ENCODE measurements at regions not wholly inside any gene's neighbourhood (a gene's known extent, or its start where the extent isn't known, plus 50 kb on each side); places are given as distances from the start of the nearest gene placed in this dataset.

DNA sequence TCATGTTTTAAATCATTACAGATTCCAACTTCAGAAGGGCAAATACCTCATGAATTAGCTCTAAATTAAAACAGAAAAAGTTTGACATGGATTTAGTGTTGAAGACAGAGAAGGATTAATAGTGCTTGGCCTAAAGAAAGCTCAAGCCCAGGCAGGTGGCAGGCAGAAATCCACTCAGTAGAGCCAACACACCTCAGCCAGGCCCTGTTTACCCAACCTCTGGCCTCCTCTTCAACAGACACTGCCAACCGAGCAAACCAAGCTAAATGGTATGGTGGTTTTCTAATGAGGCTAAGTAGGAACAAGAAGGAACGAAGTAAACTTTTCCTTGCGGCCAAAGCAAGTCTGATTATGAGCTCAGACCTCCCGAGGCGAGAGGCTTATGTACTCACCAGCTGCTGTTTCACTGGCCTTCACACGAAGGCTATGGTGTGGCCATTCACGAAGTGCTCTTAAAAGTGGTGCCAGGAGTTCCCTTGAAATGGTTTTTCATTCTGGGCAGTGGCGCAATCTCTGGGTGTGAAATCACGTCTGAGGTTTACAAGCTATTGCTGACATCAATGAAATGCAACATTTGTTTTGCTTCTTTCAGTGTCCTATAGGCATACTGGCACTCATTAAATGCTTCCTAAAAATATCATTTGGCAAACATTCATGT is 124.1 kb upstream of the LGR5 start:
- Histone ChIP-seq H2BK120ac (ENCODE audit: low read depth, low read length) (no peak overlapping the region), H3K9me3 (ENCODE audit: control insufficient read depth, insufficient read depth, low read length) (peaks cover 10% of the 10 kb centered on the region), H3K4me2 (ENCODE audit: low read depth, low read length) (no peak overlapping the region), H2AK9ac (replicated peaks; ENCODE audit: low read depth, low read length, poor library complexity) (no peak overlapping the region), H4K5ac (ENCODE audit: low read depth, low read length) (no peak overlapping the region), H2AK5ac (ENCODE audit: low read depth, low read length) (no peak overlapping the region), H3K4ac (ENCODE audit: low read depth, low read length) (no peak overlapping the region), H3K9me1 (ENCODE audit: insufficient read depth, low read length) (no peaks in the 10 kb centered on the region), H3K14ac (replicated peaks; ENCODE audit: low read depth, low read length) (no peak overlapping the region), H3K27ac (ENCODE audit: insufficient read depth, low read length) (no peak overlapping the region), H2AFZ (replicated peaks; ENCODE audit: low read length, poor library complexity) (no peak overlapping the region), H3K4me3 (ENCODE audit: insufficient read depth, low read depth, low read length) (no peak overlapping the region), H3K79me1 (ENCODE audit: low read depth in 1 of 2, low read length in 2 of 2) (no peaks in the 10 kb centered on the region), H2BK20ac (ENCODE audit: low read depth, low read length) (no peak overlapping the region), H4K91ac (ENCODE audit: insufficient read depth, low read depth, low read length) (no peak overlapping the region), H2BK15ac (ENCODE audit: low read depth, low read length) (no peak overlapping the region), H3K9ac (ENCODE audit: low read depth, low read length) (no peak overlapping the region), H4K8ac (ENCODE audit: low read depth in 2 of 2, low read length in 2 of 2) (no peak overlapping the region), H3K36me3 (ENCODE audit: control insufficient read depth, insufficient read depth, low read length) (no peaks in the 10 kb centered on the region), H3K27me3 (ENCODE audit: control insufficient read depth, insufficient read depth, low read length) (no peaks in the 10 kb centered on the region), H2BK5ac (ENCODE audit: low read depth, low read length, poor library complexity, severe bottlenecking) (no peak overlapping the region), H3K18ac (ENCODE audit: low read depth, low read length) (no peak overlapping the region), H3K23ac (ENCODE audit: low read depth, low read length) (no peak overlapping the region), H3K4me1 (ENCODE audit: control insufficient read depth, insufficient read depth, low read length) (no peaks in the 10 kb centered on the region), H3K56ac (ENCODE audit: extremely low read depth, insufficient read depth, low read length) (no peak overlapping the region), H4K20me1 (ENCODE audit: insufficient read depth, low read length) (no peaks in the 10 kb centered on the region)
- WGBS, 2 experiments (ENCODE audit: extremely low coverage in 2 of 2, insufficient read length in 1 of 2): no CpG with 5 or more reads among the region's 9 CpGs
- ChIA-PET POLR2A (ENCODE audit: unreplicated experiment) (no interaction called here), CTCF (no interaction called here)
- BruUV-seq (replicated peaks): no TSS peak
- intact Hi-C loops (cut with micrococcal nuclease): no loop called here
- dilution Hi-C loops (cut with HindIII; ENCODE audit: low sequenced_read_pairs, unreplicated experiment): no loop called here
- in situ Hi-C loops (cut with MboI; ENCODE audit: low sequenced_read_pairs): no loop called here
- no peak for ATAC-seq (ENCODE audit: low read depth)
- TF ChIP-seq, protein P1, sequence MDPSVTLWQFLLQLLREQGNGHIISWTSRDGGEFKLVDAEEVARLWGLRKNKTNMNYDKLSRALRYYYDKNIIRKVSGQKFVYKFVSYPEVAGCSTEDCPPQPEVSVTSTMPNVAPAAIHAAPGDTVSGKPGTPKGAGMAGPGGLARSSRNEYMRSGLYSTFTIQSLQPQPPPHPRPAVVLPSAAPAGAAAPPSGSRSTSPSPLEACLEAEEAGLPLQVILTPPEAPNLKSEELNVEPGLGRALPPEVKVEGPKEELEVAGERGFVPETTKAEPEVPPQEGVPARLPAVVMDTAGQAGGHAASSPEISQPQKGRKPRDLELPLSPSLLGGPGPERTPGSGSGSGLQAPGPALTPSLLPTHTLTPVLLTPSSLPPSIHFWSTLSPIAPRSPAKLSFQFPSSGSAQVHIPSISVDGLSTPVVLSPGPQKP (IDR thresholded peaks at IDR 0.05; ENCODE audit: borderline replicate concordance, low read depth, low read length): no peak
- TF ChIP-seq, protein P2, sequence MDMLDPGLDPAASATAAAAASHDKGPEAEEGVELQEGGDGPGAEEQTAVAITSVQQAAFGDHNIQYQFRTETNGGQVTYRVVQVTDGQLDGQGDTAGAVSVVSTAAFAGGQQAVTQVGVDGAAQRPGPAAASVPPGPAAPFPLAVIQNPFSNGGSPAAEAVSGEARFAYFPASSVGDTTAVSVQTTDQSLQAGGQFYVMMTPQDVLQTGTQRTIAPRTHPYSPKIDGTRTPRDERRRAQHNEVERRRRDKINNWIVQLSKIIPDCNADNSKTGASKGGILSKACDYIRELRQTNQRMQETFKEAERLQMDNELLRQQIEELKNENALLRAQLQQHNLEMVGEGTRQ (IDR thresholded peaks at IDR 0.05; ENCODE audit: low read depth, low read length): no peak
- no peak for TF ChIP-seq BHLHE40 (IDR thresholded peaks at IDR 0.05; ENCODE audit: low read depth, low read length)
- TF ChIP-seq FOS (IDR thresholded peaks at IDR 0.05; ENCODE audit: low read depth, low read length): no peak
- no peak for TF ChIP-seq RFX5 (IDR thresholded peaks at IDR 0.05; ENCODE audit: low read depth, low read length)
- TF ChIP-seq NFE2L2 (IDR thresholded peaks at IDR 0.05; ENCODE audit: low read depth, low read length): no peak
- no peak for TF ChIP-seq RCOR1 (IDR thresholded peaks at IDR 0.05; ENCODE audit: insufficient replicate concordance, low read length)
- TF ChIP-seq RAD21 (IDR thresholded peaks at IDR 0.05; ENCODE audit: low read length): no peak
- no peak for TF ChIP-seq MAZ (IDR thresholded peaks at IDR 0.05; ENCODE audit: borderline replicate concordance, low read depth, low read length)
- TF ChIP-seq MAFK (IDR thresholded peaks at IDR 0.05; ENCODE audit: low read depth, low read length): no peak
- no peak for TF ChIP-seq SMC3 (IDR thresholded peaks at IDR 0.05; ENCODE audit: low read depth, low read length)
- TF ChIP-seq CHD1 (IDR thresholded peaks at IDR 0.05; ENCODE audit: low read depth, low read length): no peak
- TF ChIP-seq CEBPB (IDR thresholded peaks at IDR 0.05; ENCODE audit: low read depth, low read length): no peak
- TF ChIP-seq, protein P3, sequence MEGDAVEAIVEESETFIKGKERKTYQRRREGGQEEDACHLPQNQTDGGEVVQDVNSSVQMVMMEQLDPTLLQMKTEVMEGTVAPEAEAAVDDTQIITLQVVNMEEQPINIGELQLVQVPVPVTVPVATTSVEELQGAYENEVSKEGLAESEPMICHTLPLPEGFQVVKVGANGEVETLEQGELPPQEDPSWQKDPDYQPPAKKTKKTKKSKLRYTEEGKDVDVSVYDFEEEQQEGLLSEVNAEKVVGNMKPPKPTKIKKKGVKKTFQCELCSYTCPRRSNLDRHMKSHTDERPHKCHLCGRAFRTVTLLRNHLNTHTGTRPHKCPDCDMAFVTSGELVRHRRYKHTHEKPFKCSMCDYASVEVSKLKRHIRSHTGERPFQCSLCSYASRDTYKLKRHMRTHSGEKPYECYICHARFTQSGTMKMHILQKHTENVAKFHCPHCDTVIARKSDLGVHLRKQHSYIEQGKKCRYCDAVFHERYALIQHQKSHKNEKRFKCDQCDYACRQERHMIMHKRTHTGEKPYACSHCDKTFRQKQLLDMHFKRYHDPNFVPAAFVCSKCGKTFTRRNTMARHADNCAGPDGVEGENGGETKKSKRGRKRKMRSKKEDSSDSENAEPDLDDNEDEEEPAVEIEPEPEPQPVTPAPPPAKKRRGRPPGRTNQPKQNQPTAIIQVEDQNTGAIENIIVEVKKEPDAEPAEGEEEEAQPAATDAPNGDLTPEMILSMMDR (conservative IDR thresholded peaks at IDR 0.05; ENCODE audit: low read depth, low read length): no peak
- TF ChIP-seq POLR2A (IDR thresholded peaks at IDR 0.05; ENCODE audit: low read depth, low read length): no peak
- no peak for TF ChIP-seq MXI1 (IDR thresholded peaks at IDR 0.05; ENCODE audit: borderline replicate concordance, low read depth, low read length)
- no peak for DNase-seq

Data from IMR-90 (cell line).